GM12892 (cell line): ENCODE measurements at regions not wholly inside any gene's neighbourhood (a gene's known extent, or its start where the extent isn't known, plus 50 kb on each side); places are given as distances from the start of the nearest gene placed in this dataset.

Experiments
- POLR2A ChIP-seq: IDR thresholded peaks from 2 replicates; pipeline ENCODE4 v1.6.1; 2011; ENCODE audit warnings: low read depth, low read length, control low read depth
- POLR2AphosphoS5 ChIP-seq: IDR thresholded peaks from 2 replicates; pipeline ENCODE4 v1.6.1; 2011; ENCODE audit warnings: low read depth, low read length, control low read depth
- TAF1 ChIP-seq: IDR thresholded peaks from 2 replicates; pipeline ENCODE4 v1.6.1; 2011; ENCODE audit warnings: low read depth, mild to moderate bottlenecking, control low read depth, low read length, borderline replicate concordance

DNA sequence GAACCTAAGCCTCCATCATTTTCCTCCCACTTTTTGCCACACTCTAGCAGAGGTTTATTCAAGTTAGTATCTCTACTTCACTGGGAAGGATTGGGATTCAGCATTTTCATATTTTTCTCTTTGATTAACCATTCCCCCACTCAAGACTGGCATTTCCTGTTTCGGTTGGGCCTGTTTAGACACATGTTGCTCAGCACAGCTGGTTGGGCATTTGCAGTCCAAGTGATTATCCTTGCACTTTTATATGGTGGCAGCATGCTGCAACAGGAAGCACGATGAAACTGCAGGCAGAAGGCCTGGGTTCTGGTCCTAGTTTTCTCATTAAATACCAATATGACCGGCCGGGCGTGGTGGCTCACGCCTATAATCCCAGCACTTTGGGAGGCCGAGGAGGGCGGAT is 182.9 kb upstream of the GRIN2B start:
- TF ChIP-seq POLR2A: no peak
- TF ChIP-seq TAF1: no peak
- no peak for TF ChIP-seq POLR2AphosphoS5
